GM12874 (cell line): ENCODE measurements at regions not wholly inside any gene's neighbourhood (a gene's known extent, or its start where the extent isn't known, plus 50 kb on each side); places are given as distances from the start of the nearest gene placed in this dataset.

Experiments used
- CTCF ChIP-seq: IDR thresholded peaks from 2 replicates; pipeline ENCODE4 v1.5.1; 2011; ENCODE audit warnings: low read depth, mild to moderate bottlenecking, control low read depth, low read length, moderate library complexity; ENCODE audit not compliant: insufficient read depth

GRCh38 chr1:60809204-60809980 lies 273.0 kb upstream of the NFIA start:
- no peak for TF ChIP-seq CTCF

- no peak for TF ChIP-seq CTCF
Observed at GRCh38 chr1:60808676-60809075, 273.7 kb upstream of the NFIA start.

- no peak for TF ChIP-seq CTCF
Observed at GRCh38 chr1:60802884-60803283, 279.5 kb upstream of the NFIA start.

- no peak for TF ChIP-seq CTCF
Observed at GRCh38 chr1:60797351-60797750, 285.0 kb upstream of the NFIA start.

GRCh38 chr1:60791226-60791625 lies 291.1 kb upstream of the NFIA start:
- no peak for TF ChIP-seq CTCF

- no peak for TF ChIP-seq CTCF
Observed at GRCh38 chr1:60769082-60769481, 313.3 kb upstream of the NFIA start.

GRCh38 chr1:60765204-60765603 lies 317.2 kb upstream of the NFIA start:
- TF ChIP-seq CTCF: peak; percentile 47
